Effector CD8-positive, alpha-beta T cell (primary cell): ENCODE measurements at regions not wholly inside any gene's neighbourhood (a gene's known extent, or its start where the extent isn't known, plus 50 kb on each side); places are given as distances from the start of the nearest gene placed in this dataset.

Experiments
- DNase-seq: peaks from one replicate; lab custom pipeline; 2025; lab: John Stamatoyannopoulos, UW

- no peak for DNase-seq
Observed at GRCh38 chr2:41775366-41776025, 272.3 kb upstream of the PKDCC start.

- DNase-seq, result no peak
Observed at GRCh38 chr2:41779888-41780287, 267.9 kb upstream of the PKDCC start.

GRCh38 chr2:41782306-41783158, 265.3 kb upstream of the PKDCC start:
- peak; percentile 1 for DNase-seq

GRCh38 chr2:41784496-41784895, 263.3 kb upstream of the PKDCC start:
- DNase-seq, result no peak

GRCh38 chr2:41785251-41786022, 262.4 kb upstream of the PKDCC start:
- DNase-seq, result no peak

- DNase-seq, result no peak
Observed at GRCh38 chr2:41791523-41791922, 256.3 kb upstream of the PKDCC start.

GRCh38 chr2:41803361-41803760, 244.5 kb upstream of the PKDCC start:
- no peak for DNase-seq

GRCh38 chr2:41806286-41806685, 241.5 kb upstream of the PKDCC start:
- no peak for DNase-seq

- no peak for DNase-seq
Observed at GRCh38 chr2:41821167-41821566, 226.7 kb upstream of the PKDCC start.

- no peak for DNase-seq
Observed at GRCh38 chr2:41826921-41827320, 220.9 kb upstream of the PKDCC start.

- DNase-seq, result no peak
Observed at GRCh38 chr2:41827354-41827971, 220.4 kb upstream of the PKDCC start.

GRCh38 chr2:41828052-41828643, 219.7 kb upstream of the PKDCC start:
- DNase-seq, result no peak

GRCh38 chr2:41829052-41829451, 218.8 kb upstream of the PKDCC start:
- no peak for DNase-seq

- DNase-seq, result no peak
Observed at GRCh38 chr2:41830600-41830999, 217.2 kb upstream of the PKDCC start.

- DNase-seq, result no peak
Observed at GRCh38 chr2:41832218-41832617, 215.6 kb upstream of the PKDCC start.

GRCh38 chr2:41835401-41835800, 212.4 kb upstream of the PKDCC start:
- DNase-seq, result no peak

GRCh38 chr2:41836948-41837347, 210.9 kb upstream of the PKDCC start:
- no peak for DNase-seq

GRCh38 chr2:41837610-41838009, 210.2 kb upstream of the PKDCC start:
- no peak for DNase-seq

GRCh38 chr2:41840702-41841551, 206.9 kb upstream of the PKDCC start:
- peak; percentile 95 for DNase-seq

GRCh38 chr2:41846962-41847361, 200.9 kb upstream of the PKDCC start:
- no peak for DNase-seq
